ENCODE measurements at regions not wholly inside any gene's neighbourhood (a gene's known extent, or its start where the extent isn't known, plus 50 kb on each side); places are given as distances from the start of the nearest gene placed in this dataset.
"Not testable (repeated sequence)": the region's sequence is repeated elsewhere in the genome, so short reads cannot be mapped to it uniquely, and the experiment has no call there.

GRCh38 chrX:76996641-76997040 is 450.5 kb upstream of the FGF16 start:
- Histone ChIP-seq H3K36me3 (ENCODE audit: insufficient read depth, insufficient read length, low read length) (no peaks in the 10 kb centered on the region), H3K27me3 (ENCODE audit: insufficient read depth, insufficient read length) (no peaks in the 10 kb centered on the region), H3K9me3 (ENCODE audit: insufficient read depth, low read length) (peaks cover 8% of the 10 kb centered on the region; the same call in 1 of the 2 replicates), H3K4me3 (ENCODE audit: insufficient read length, low read depth) (no peak overlapping the region), H3K4me1 (ENCODE audit: insufficient read depth, insufficient read length) (no peaks in the 10 kb centered on the region), H3K9ac (ENCODE audit: insufficient read length, low read depth) (no peak overlapping the region)
- TF ChIP-seq YY1 (IDR thresholded peaks at IDR 0.05; ENCODE audit: insufficient read depth, insufficient read length) (no peak), ZNF274 (IDR thresholded peaks at IDR 0.05; ENCODE audit: low read depth, low read length) (no peak), SUZ12 (IDR thresholded peaks at IDR 0.05; ENCODE audit: extremely low read depth, insufficient read depth, insufficient read length) (no peak)
- no peak for DNase-seq (ENCODE audit: low read depth, low spot score)

- TF ChIP-seq ZNF274 (IDR thresholded peaks at IDR 0.05; ENCODE audit: low read depth, low read length): no peak
- TF ChIP-seq YY1 (IDR thresholded peaks at IDR 0.05; ENCODE audit: insufficient read depth, insufficient read length): no peak
- no peak for TF ChIP-seq SUZ12 (IDR thresholded peaks at IDR 0.05; ENCODE audit: extremely low read depth, insufficient read depth, insufficient read length)
- Histone ChIP-seq H3K9me3 (ENCODE audit: insufficient read depth, low read length) (no peaks in the 10 kb centered on the region), H3K4me3 (ENCODE audit: insufficient read length, low read depth) (no peak overlapping the region), H3K36me3 (ENCODE audit: insufficient read depth, insufficient read length, low read length) (no peaks in the 10 kb centered on the region), H3K4me1 (ENCODE audit: insufficient read depth, insufficient read length) (no peaks in the 10 kb centered on the region), H3K27me3 (ENCODE audit: insufficient read depth, insufficient read length) (no peaks in the 10 kb centered on the region), H3K9ac (ENCODE audit: insufficient read length, low read depth) (no peak overlapping the region)
- DNase-seq (ENCODE audit: low read depth, low spot score): no peak
These were observed 443.7 kb upstream of the FGF16 start for GRCh38 chrX:77003530-77003929.

- Histone ChIP-seq H3K4me3 (ENCODE audit: insufficient read length, low read depth) (no peak overlapping the region), H3K9ac (ENCODE audit: insufficient read length, low read depth) (no peak overlapping the region), H3K9me3 (ENCODE audit: insufficient read depth, low read length) (no peaks in the 10 kb centered on the region), H3K36me3 (ENCODE audit: insufficient read depth, insufficient read length, low read length) (no peaks in the 10 kb centered on the region), H3K4me1 (ENCODE audit: insufficient read depth, insufficient read length) (no peaks in the 10 kb centered on the region), H3K27me3 (ENCODE audit: insufficient read depth, insufficient read length) (no peaks in the 10 kb centered on the region)
- DNase-seq (ENCODE audit: low read depth, low spot score): no peak
- no peak for TF ChIP-seq YY1 (IDR thresholded peaks at IDR 0.05; ENCODE audit: insufficient read depth, insufficient read length)
- TF ChIP-seq ZNF274 (IDR thresholded peaks at IDR 0.05; ENCODE audit: low read depth, low read length): no peak
- TF ChIP-seq SUZ12 (IDR thresholded peaks at IDR 0.05; ENCODE audit: extremely low read depth, insufficient read depth, insufficient read length): no peak
These were observed 443.2 kb upstream of the FGF16 start for GRCh38 chrX:77003956-77004355.

GRCh38 chrX:77009691-77010090 is 437.5 kb upstream of the FGF16 start:
- Histone ChIP-seq H3K4me1 (ENCODE audit: insufficient read depth, insufficient read length) (no peaks in the 10 kb centered on the region), H3K4me3 (ENCODE audit: insufficient read length, low read depth) (no peak overlapping the region), H3K36me3 (ENCODE audit: insufficient read depth, insufficient read length, low read length) (no peaks in the 10 kb centered on the region), H3K9ac (ENCODE audit: insufficient read length, low read depth) (no peak overlapping the region), H3K27me3 (ENCODE audit: insufficient read depth, insufficient read length) (no peaks in the 10 kb centered on the region), H3K9me3 (ENCODE audit: insufficient read depth, low read length) (no peaks in the 10 kb centered on the region)
- TF ChIP-seq ZNF274 (IDR thresholded peaks at IDR 0.05; ENCODE audit: low read depth, low read length) (no peak), YY1 (IDR thresholded peaks at IDR 0.05; ENCODE audit: insufficient read depth, insufficient read length) (no peak), SUZ12 (IDR thresholded peaks at IDR 0.05; ENCODE audit: extremely low read depth, insufficient read depth, insufficient read length) (no peak)
- no peak for DNase-seq (ENCODE audit: low read depth, low spot score)

- H3K9ac ChIP-seq (ENCODE audit: insufficient read length, low read depth): no peak overlapping the region
- no peaks in the 10 kb centered on the region for H3K27me3 ChIP-seq (ENCODE audit: insufficient read depth, insufficient read length)
- DNase-seq (ENCODE audit: low read depth, low spot score): peak; percentile 74
- H3K4me3 ChIP-seq (ENCODE audit: insufficient read length, low read depth): peak overlapping the region; percentile 5
- H3K4me1 ChIP-seq (ENCODE audit: insufficient read depth, insufficient read length): no peaks in the 10 kb centered on the region
- TF ChIP-seq YY1 (IDR thresholded peaks at IDR 0.05; ENCODE audit: insufficient read depth, insufficient read length) (no peak), SUZ12 (IDR thresholded peaks at IDR 0.05; ENCODE audit: extremely low read depth, insufficient read depth, insufficient read length) (no peak), ZNF274 (IDR thresholded peaks at IDR 0.05; ENCODE audit: low read depth, low read length) (no peak)
- no peaks in the 10 kb centered on the region for H3K9me3 ChIP-seq (ENCODE audit: insufficient read depth, low read length)
- H3K36me3 ChIP-seq (ENCODE audit: insufficient read depth, insufficient read length, low read length): no peaks in the 10 kb centered on the region
These were observed 432.5 kb upstream of the FGF16 start for GRCh38 chrX:77014377-77015372.

GRCh38 chrX:77017093-77017492 is 430.1 kb upstream of the FGF16 start:
- Histone ChIP-seq H3K4me1 (ENCODE audit: insufficient read depth, insufficient read length) (no peaks in the 10 kb centered on the region), H3K27me3 (ENCODE audit: insufficient read depth, insufficient read length) (no peaks in the 10 kb centered on the region), H3K36me3 (ENCODE audit: insufficient read depth, insufficient read length, low read length) (no peaks in the 10 kb centered on the region), H3K9ac (ENCODE audit: insufficient read length, low read depth) (no peak overlapping the region), H3K4me3 (ENCODE audit: insufficient read length, low read depth) (no peak overlapping the region), H3K9me3 (ENCODE audit: insufficient read depth, low read length) (no peaks in the 10 kb centered on the region)
- no peak for DNase-seq (ENCODE audit: low read depth, low spot score)
- TF ChIP-seq SUZ12 (IDR thresholded peaks at IDR 0.05; ENCODE audit: extremely low read depth, insufficient read depth, insufficient read length): no peak
- no peak for TF ChIP-seq YY1 (IDR thresholded peaks at IDR 0.05; ENCODE audit: insufficient read depth, insufficient read length)
- no peak for TF ChIP-seq ZNF274 (IDR thresholded peaks at IDR 0.05; ENCODE audit: low read depth, low read length)

GRCh38 chrX:77046180-77046810 is 400.9 kb upstream of the FGF16 start:
- not testable (repeated sequence) for H3K4me1 ChIP-seq (ENCODE audit: insufficient read depth, insufficient read length); H3K9ac ChIP-seq (ENCODE audit: insufficient read length, low read depth); H3K9me3 ChIP-seq (ENCODE audit: insufficient read depth, low read length); H3K36me3 ChIP-seq (ENCODE audit: insufficient read depth, insufficient read length, low read length); H3K27me3 ChIP-seq (ENCODE audit: insufficient read depth, insufficient read length)
- peak; percentile 13 for DNase-seq (ENCODE audit: low read depth, low spot score)
- H3K4me3 ChIP-seq (ENCODE audit: insufficient read length, low read depth): peak overlapping the region; percentile 34

Data from NT2/D1 (cell line).